Limb (tissue), 2 donors: ENCODE measurements at regions not wholly inside any gene's neighbourhood (a gene's known extent, or its start where the extent isn't known, plus 50 kb on each side); places are given as distances from the start of the nearest gene placed in this dataset.
"Not testable (repeated sequence)": the region's sequence is repeated elsewhere in the genome, so short reads cannot be mapped to it uniquely, and the experiment has no call there.

Source experiments
- DNase-seq, 2 donors: peaks; one replicate each; pipeline ENCODE4 v3.0.0-alpha.2; 2016; ENCODE audit errors: extremely low spot score in 2 of 2

DNA sequence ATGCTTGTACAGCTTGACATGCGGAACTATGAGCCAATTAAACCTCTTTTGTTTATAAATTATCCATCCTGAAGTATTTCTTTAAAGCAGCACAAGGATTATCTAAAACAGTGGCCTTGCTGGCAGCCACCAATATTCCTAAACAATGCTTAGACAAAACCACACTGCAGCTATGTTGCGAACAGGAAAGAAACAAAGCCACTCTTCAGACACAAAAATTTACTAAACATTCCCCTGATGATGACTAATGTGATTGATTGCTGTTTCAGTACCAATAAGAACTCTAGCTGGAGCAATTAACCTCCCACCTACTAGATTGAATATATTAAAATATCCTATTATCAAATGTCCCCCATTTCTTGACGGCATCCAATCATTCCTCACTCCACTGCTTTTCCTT lies 325.8 kb upstream of the REG3G start:
- no peak for DNase-seq

DNA sequence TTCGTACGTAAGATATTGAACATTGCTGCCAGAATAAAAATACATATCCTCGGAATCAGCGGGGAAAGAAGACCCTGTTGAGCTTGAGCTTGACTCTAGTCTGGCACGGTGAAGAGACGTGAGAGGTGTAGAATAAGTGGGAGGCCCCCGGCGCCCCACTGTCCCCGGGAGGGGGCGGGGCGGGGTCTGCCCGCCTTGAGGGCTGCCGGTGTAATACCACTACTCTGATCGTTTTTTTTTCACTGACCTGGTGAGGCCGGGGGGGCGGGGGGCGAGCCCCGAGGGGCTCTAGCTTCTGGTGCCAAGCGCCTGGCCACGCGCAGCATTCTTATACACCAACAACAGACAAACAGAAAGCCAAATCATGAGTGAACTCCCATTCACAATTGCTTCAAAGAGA lies 324.0 kb upstream of the REG3G start:
- DNase-seq: no peak

DNA sequence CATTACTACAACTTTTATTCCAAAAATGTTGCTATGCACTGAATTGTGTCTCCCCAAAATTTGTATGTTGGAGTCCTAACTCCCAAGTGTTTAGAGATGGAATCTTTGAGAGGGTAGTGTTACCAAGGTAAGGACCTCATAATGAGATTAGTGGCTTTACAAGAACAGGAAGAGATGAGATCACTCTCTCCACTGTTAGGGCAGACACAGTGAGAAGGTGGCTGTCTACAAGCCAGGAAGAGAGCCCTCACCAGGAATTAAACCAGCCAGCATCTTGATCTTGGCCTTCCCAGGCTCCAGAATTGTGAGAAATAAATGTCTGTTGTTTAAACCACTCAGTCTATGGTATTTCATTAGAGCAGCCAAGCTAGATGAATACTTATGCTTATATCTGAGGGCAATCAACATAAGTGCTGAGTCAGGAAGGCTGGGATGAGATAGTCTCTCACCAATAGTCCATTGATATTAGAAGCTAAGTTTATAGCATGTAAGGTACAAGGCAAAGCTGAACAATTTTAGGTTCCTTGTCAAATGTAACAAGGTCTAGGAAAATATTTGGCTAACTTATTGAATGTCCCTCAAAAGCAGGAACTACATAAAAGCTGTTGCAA lies 317.6 kb upstream of the REG3G start:
- DNase-seq: no peak

DNA sequence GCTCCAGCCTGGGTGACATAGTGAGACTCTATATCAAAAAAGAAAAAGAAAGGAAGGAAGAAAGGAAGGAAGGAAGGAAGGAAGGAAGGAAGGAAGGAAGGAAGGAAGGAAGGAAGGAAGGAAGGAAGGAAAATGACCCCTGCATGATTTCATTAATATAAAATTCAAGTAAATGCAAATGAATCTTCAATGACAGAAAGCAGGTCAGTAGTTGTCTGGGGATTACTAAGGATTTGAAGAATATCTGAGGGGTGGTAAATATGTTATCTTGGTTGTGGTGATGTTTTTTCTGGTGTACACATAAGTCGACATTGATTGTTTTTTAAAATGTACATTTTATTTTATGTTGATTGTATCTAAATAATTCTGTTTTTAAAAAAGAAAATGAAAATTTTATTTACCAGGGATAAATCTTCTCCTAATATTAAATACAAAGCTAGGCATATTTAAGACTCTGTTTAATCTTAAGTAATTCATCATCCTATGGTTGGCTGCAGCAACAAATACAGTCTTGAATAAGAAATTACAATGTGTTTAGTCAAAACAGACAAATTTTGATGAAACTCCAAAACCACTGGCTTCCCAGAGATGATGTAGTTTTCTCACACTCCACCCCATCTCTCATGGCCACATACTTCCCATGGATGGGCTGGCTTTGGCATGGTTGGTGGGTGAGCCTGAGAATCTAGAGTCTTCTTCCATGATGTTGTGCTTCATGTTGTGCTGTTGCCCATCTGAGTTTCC lies 314.7 kb upstream of the REG3G start:
- DNase-seq: no peak

DNA sequence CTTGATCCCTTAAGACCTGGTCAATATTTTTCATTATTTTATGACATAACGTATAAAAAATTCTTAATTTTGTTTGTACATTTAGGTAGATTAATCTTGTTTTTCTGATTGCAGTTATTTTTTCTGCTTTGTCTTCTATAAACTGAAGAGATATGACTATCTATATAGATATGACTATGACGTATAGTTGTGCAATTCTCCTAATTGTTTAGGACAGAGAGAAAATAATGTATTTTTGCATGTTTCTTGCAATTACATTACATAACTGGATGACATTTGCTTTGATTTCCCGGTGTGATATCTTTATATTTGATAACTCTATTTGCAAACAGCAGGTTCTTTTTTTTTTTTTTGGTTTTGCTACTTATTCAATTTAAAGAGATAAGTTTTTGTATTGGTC lies 310.2 kb upstream of the REG3G start:
- DNase-seq: no peak

DNA sequence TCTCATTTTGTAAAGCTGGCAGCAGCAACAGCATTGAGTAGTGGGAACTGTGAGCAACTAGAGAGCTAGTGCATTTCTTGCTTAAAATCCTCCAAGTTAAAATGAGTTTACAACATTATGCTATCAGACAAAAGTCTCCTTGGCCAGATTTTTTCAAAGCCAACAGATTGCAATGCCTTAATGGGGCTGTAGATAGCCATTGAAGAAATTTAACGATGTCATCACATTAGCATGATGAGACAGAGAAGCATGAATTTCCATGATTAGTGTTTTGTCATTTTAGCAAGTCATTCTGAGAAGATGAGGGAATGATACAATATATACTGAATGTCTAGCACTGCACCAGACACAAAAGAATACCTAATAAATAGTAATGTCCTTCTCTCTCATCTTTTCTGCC lies 307.5 kb upstream of the REG3G start:
- no peak for DNase-seq

DNA sequence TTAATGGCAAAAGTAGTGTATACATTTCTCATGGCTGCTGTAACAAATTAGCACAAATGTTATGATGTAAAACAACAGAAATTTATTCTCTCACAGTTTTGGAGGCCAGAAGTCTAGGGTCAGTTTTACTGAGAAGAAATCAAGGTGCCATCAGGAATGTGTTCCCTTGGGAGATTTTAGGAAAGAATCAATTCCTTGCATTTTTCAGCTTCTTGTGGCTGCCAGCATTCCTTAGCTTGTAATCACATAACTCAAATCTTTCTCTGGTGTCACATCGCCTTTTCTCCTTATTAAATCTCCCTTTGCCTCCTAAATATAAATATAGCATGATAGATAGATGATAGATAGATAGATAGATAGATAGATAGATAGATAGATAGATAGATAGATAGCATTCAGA lies 307.0 kb upstream of the REG3G start:
- DNase-seq: no peak

DNA sequence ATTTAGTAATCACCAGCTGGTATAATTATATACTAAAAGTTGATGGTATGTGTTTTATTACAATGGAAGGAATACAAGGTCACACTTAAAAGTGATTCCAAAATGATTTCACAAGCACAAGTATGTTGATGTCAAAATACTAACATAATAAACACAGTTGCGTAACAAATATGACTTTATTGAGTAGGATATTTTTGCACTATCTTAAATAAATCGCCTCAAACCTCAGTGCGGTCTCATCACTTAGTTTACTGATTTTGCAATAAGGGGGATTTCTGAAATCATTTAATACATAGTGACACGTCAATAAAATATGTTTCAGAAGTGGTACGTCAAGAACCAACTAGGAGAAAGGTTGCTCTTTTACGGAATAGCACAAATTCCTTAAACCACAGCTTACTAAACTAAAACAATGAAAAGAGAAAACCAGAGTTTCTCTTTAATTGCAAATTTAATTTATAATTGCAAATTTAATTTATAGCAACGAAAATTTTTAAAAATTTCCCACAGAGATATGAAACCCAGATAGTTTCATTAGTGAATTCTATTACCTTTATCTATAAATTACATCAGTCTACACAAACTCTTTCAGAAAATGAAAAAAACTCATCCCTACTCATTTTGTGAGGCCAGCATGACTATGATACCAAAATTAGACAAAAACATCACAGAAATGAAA lies 304.0 kb upstream of the REG3G start:
- DNase-seq: no peak

DNA sequence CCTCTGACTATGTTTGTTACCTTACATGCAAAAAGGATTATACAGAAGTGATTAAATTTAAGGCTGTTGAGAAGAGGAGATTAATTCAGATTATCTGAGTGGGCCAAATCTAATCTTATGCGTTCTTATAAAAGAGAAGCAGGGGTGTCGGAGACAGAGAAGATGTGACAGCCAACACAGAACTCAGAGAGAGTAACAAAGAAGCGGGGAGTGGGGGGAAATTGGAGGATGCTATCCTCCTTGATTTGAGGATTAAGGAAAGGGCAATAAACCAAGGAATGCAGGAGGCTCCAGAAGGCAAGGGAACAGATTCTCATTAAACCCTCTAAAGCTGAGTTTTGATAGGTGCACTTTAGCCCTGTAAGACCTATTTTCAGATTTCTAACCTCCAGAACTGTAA lies 291.3 kb upstream of the REG3G start:
- DNase-seq: no peak

DNA sequence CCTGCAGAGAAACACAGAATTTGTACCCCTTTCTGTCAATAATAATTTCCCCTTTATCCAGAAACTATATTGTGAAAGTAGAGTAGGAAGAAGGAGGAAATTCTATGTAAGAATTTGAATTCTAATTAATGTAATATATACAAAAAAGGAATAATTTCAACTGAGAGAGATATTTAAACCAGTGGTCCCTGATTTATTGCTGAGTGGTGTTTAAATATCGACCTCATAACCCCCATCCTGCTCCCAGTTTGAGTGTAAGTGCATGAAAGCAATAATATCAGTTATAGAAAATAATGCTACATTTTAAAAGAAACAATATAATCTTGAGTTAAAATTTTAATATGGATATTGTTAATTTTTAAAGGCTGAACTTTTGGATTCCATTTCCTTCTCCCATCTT lies 286.2 kb upstream of the REG3G start:
- DNase-seq: no peak

DNA sequence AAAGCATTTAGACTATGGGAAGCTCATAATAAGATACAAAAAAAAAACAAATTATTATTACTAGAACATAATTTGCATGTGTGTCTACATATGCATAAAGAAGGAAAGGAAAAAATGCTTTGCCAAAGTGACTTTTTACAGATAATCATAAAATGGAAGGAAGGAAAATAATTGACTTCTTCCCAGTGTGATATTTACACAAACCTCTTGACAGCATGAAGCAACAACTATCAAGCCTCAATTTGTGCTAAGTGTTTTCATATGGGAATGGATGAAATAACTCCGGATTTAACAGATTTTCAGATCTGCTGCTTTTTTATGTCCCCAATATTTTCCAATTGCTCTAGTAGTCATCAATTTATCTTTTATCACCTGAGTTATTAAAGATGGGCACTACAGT lies 275.9 kb upstream of the REG3G start:
- no peak for DNase-seq

DNA sequence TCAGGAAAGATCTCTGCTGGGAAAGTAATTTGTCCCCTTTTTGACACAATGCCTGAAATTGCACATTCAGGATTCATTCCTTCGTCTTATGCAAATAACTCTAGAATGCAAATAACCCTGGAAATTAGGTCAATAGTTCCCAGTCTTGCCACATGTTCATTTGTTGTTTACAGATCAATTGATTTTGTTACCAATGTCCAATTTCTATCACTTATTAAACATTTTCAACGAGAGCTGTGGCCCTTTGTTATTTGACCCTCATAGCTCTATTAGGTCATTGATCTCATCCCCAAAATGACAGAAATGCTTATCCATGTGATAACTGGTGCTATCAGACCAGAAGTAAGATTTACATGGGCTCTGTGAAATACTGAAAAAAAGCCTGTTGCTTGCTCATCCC lies 275.3 kb upstream of the REG3G start:
- DNase-seq: no peak

DNA sequence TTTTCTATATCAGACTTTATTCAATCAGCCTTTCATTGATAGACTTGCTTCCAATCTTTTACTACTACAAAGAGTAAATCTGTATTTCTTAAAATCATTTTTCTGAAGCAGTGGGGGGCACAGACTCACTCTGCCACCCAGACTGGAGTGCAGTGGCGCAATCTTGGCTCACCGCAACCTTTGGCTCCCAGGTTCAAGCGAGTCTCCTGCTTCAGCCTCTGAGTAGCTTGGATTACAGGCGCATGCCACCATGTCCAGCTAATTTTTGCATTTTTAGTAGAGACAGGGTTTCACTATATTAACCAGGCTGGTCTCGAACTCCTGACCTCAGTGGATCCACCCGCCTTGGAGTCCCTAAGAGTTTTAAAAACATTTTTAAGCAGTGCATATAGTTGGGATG lies 270.6 kb upstream of the REG3G start:
- no peak for DNase-seq

DNA sequence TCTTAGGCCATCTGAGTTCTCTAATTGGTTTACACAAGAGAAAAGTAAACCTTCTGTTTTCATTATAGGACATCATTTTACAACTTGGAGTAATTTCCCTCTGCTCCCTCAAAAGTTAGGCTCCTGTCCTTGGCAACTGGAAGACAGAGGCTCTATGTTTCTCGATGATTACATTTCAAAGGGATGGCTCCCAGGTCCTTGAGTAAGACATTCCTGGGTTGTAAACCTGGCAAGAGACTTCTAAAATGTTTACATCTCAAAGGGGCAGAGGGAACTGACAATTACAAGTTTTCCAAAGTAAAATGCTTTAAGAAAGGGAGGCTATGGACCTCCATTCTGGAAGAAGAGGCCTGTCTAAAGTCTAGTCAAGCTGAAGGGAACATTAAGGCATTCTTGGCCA lies 268.3 kb upstream of the REG3G start:
- DNase-seq: no peak

DNA sequence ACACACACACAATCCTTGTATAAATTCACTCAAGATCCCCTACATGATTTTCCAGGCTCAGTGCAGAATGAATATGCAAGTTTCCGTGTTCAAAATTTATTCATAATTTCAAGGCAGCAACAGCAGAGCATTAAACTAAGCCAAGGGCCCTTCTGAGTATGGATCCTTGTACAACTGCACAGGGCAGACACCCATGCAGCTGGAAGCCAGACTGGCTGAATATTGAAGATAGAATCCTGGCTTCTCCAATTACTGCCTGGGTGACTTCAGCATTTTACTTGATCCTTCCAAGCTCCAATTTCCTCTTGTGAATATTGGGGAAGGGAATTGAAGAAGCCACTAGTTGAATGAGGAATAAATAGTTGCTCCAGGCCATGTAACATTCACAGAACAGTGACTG lies 267.9 kb upstream of the REG3G start:
- DNase-seq: no peak

DNA sequence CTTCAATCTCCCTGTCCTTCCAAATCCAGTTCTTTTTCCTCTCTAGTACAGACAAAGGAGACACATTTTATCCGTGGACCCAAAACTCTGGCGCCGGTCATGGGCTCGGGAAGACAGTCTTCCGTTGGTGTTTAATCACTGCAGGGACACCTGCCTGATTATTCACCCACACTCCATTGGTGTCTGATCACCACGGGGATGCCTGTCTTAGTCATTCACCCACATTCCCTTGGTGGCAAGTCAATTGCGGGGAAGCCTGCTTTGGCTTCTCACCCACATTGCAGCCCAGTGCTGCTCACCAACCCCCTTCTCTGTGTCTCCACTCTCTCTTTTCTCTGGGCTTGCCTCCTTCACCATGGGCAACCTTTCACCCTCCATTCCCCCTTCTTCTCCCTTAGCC lies 266.7 kb upstream of the REG3G start:
- not testable (repeated sequence) for DNase-seq

DNA sequence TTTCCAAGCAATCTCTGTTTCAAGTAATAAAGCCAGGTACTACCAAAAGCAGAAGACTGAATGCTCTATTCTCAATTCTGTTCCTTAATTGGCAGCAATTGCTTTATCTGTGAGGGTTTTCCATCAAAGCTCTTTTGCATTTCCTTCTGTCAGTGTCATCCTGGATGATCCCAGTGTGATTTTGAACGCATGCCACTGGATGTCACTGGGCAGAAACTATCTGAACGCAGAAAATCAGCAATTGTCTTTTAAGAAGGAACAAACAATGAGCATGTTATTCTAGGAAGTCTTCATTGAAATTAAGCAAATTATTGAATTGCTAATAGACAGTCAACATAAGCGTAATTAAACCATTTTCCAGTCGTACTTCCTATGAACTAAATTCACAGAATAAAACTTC lies 259.0 kb upstream of the REG3G start:
- no peak for DNase-seq

DNA sequence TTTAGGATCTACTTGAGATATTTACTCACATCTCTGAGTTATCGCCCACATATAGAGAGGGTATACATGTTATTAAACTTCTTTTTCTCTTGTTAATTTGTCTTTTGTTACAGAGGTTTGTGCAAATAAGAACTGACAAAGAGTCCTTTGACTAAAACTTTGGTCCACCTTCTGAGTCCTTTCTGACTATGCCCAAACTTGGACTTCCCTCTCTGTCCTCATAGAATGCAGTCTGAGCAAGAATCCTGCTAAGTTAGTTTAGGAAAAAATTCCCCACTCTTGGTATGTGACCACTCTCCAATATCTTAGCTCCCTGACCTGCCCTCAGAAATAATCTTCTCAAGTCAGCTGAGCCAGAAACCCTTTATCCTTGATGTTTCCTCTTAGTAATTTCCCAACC lies 257.5 kb upstream of the REG3G start:
- DNase-seq: no peak

DNA sequence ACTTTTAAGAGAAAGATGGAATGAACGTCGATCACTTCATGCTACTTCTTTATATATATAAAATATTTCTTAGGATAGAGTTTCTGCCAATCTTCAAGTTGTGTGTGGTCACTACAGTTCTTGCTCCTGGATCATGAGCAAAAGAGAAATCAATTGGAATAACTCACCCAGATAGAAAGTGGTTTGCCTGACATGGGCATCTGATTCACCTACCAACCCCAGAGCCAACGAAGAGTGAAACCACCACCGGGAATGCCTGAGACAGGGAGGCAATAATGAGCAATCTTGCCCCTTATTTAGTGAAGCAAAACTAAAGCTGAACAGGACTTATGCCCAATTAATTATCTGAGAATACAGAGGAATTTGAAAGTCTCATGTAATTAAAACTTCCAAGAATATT lies 250.2 kb upstream of the REG3G start:
- no peak for DNase-seq

DNA sequence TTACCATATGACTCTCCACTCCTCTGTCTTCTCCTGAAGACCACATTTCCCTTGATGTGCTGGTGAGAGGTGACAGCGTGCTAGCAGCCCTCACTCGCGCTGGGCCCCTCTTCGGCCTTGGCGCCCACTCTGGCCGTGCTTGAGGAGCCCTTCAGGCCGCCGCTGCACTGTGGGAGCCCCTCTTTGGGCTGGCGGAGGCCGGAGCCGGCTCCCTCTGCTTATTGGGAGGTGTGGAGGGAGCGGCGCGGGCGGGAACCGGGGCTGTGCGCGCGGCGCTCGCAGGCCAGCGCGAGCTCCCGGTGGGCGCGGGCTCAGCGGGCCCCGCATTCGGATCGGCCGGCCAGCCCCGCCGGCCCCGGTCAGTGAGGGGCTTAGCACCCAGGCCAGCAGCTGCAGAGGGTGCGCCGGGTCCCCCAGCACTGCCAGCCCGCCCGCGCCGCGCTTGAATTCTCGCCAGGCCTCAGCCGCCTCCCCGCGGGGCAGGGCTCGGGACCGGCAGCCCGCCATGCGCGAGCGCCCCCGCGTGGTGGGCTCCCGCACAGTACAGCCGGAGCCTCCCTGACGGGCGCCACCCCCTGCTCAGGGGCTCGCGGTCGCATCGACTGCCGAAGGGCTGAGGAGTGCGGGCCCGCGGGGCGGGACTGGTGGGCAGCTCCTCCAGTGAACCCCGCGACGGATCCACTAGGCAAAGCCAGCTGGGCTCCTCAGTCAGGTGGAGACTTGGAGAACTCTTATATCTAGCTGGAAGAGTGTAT lies 246.6 kb upstream of the REG3G start:
- no peak for DNase-seq

DNA sequence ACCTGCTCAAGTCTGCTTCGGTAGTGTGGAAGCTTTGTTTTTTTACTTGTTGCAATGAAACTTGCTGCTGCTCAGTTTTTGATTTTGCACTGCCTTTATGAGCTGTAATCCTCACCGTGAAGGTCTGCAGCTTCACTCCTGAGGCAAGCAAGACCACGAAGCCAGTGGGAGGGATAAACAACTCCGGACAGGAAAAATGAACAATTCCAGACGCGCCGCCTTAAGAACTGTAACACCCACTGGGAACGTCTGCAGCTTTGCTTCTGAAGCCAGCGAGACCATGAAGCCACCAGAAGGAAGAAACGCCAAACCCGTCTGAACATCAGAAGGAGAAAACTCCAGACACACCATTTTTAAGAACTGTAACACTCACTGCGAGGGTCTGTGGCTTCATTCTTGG lies 245.7 kb upstream of the REG3G start:
- peak; percentile 18 to 36 for DNase-seq

DNA sequence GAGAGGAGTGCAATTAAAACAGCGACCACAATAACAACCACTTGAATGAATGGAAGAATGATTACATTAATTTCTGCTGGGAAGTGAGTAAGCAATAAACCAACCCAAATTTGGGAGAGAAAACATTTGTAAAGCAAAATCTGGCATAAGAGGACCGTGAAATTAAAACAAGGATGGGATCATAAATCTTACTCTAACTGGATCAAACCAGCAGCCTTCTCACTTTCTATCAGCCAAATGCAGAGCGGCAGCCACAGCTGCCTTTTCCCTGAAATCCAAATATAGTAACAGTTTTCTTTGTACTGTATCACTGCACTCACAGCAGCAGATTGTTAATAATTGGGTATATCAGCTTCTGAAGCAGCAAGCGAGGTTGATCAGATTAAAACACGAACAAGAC lies 245.2 kb upstream of the REG3G start:
- DNase-seq: peak; percentile 46 to 80
